ENCODE measurements at regions not wholly inside any gene's neighbourhood (a gene's known extent, or its start where the extent isn't known, plus 50 kb on each side); places are given as distances from the start of the nearest gene placed in this dataset.

- DNase-seq = no peak
- Histone ChIP-seq H3K4me1 (ENCODE audit: control extremely low read depth in 1 of 4, control insufficient read depth in 4 of 4, insufficient read depth in 4 of 4, low read length in 3 of 4) (no peaks in the 10 kb centered on the region), H3K4me3 (ENCODE audit: control insufficient read depth in 1 of 7, extremely low read depth in 1 of 7, insufficient read depth in 4 of 7, low read depth in 2 of 7, low read length in 6 of 7) (no peak overlapping the region), H3K27ac (ENCODE audit: insufficient read depth in 1 of 2, low read depth in 1 of 2, low read length in 2 of 2, poor library complexity in 1 of 2, severe bottlenecking in 2 of 2) (no peak overlapping the region), H3K27me3 (replicated peaks in 2 of 5; ENCODE audit: control insufficient read depth in 4 of 5, insufficient read depth in 5 of 5, low read length in 4 of 5) (peaks cover 0 to 8% (median 3%) of the 10 kb centered on the region in 5 experiments), H3K36me3 (ENCODE audit: control insufficient read depth in 4 of 4, insufficient read depth in 4 of 4, low read length in 3 of 4) (no peaks in the 10 kb centered on the region), H3K9me3 (ENCODE audit: control extremely low read depth in 1 of 5, control insufficient read depth in 4 of 5, insufficient read depth in 2 of 5, low read depth in 1 of 5, low read length in 4 of 5) (peaks cover 0 to 3% (median 0%) of the 10 kb centered on the region in 5 experiments)
- CTCF ChIA-PET = interaction anchor here (1.3 kb wide), 1 partner anchor 11 kb away, joined by 3 read pairs; no protein-coding TSS in a partner anchor
- 98% methylated on average over 3 of the region's 6 CpGs for WGBS (ENCODE audit: insufficient coverage)
- POLR2A ChIA-PET = no interaction called here
These were observed 92.0 kb upstream of the SIM2 start for GRCh38 chr21:36606983-36607325.

- Histone ChIP-seq H3K4me3 (ENCODE audit: control insufficient read depth in 1 of 7, extremely low read depth in 1 of 7, insufficient read depth in 4 of 7, low read depth in 2 of 7, low read length in 6 of 7) (no peak overlapping the region), H3K27me3 (replicated peaks in 2 of 5; ENCODE audit: control insufficient read depth in 4 of 5, insufficient read depth in 5 of 5, low read length in 4 of 5) (peaks cover 0 to 16% (median 3%) of the 10 kb centered on the region in 5 experiments), H3K27ac (ENCODE audit: insufficient read depth in 1 of 2, low read depth in 1 of 2, low read length in 2 of 2, poor library complexity in 1 of 2, severe bottlenecking in 2 of 2) (no peak overlapping the region), H3K9me3 (ENCODE audit: control extremely low read depth in 1 of 5, control insufficient read depth in 4 of 5, insufficient read depth in 2 of 5, low read depth in 1 of 5, low read length in 4 of 5) (peaks cover 0 to 3% (median 0%) of the 10 kb centered on the region in 5 experiments), H3K36me3 (ENCODE audit: control insufficient read depth in 4 of 4, insufficient read depth in 4 of 4, low read length in 3 of 4) (no peaks in the 10 kb centered on the region), H3K4me1 (ENCODE audit: control extremely low read depth in 1 of 4, control insufficient read depth in 4 of 4, insufficient read depth in 4 of 4, low read length in 3 of 4) (no peaks in the 10 kb centered on the region)
- CTCF ChIA-PET = interaction anchor here (1.4 kb wide), 1 partner anchor 22 kb away, joined by 6 read pairs; no protein-coding TSS in a partner anchor
- POLR2A ChIA-PET = no interaction called here
- no peak for DNase-seq
- 82% methylated on average over 3 of the region's 8 CpGs for WGBS (ENCODE audit: insufficient coverage)
These were observed 90.6 kb upstream of the SIM2 start for GRCh38 chr21:36608041-36608896.

DNA sequence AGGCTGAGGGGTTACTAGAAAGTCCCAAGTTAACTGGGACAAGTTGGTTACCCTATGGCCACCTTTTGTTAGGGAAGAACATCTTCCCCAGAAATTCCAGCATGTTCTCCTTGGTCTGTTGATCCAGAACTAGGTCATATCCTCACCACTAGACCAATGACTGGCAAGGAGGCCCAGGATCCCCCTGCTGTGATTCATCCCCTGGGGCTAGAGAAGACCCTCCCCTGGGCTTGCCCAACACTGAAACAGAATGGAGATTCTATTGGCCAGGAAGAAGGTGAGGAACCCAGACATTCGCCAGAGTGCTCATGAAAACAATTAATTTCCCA lies 90.1 kb upstream of the SIM2 start:
- Histone ChIP-seq H3K27ac (ENCODE audit: insufficient read depth in 1 of 2, low read depth in 1 of 2, low read length in 2 of 2, poor library complexity in 1 of 2, severe bottlenecking in 2 of 2) (no peak overlapping the region), H3K4me3 (ENCODE audit: control insufficient read depth in 1 of 7, extremely low read depth in 1 of 7, insufficient read depth in 4 of 7, low read depth in 2 of 7, low read length in 6 of 7) (no peak overlapping the region), H3K36me3 (ENCODE audit: control insufficient read depth in 4 of 4, insufficient read depth in 4 of 4, low read length in 3 of 4) (no peaks in the 10 kb centered on the region), H3K27me3 (replicated peaks in 2 of 5; ENCODE audit: control insufficient read depth in 4 of 5, insufficient read depth in 5 of 5, low read length in 4 of 5) (peaks cover 0 to 16% (median 3%) of the 10 kb centered on the region in 5 experiments), H3K9me3 (ENCODE audit: control extremely low read depth in 1 of 5, control insufficient read depth in 4 of 5, insufficient read depth in 2 of 5, low read depth in 1 of 5, low read length in 4 of 5) (peaks cover 0 to 3% (median 0%) of the 10 kb centered on the region in 5 experiments), H3K4me1 (ENCODE audit: control extremely low read depth in 1 of 4, control insufficient read depth in 4 of 4, insufficient read depth in 4 of 4, low read length in 3 of 4) (no peaks in the 10 kb centered on the region)
- CTCF ChIA-PET = interaction anchor here (1.4 kb wide), 1 partner anchor 22 kb away, joined by 6 read pairs; no protein-coding TSS in a partner anchor
- WGBS (ENCODE audit: insufficient coverage) = no CpG with 5 or more reads among the region's 1 CpG
- POLR2A ChIA-PET = no interaction called here
- DNase-seq = no peak

DNA sequence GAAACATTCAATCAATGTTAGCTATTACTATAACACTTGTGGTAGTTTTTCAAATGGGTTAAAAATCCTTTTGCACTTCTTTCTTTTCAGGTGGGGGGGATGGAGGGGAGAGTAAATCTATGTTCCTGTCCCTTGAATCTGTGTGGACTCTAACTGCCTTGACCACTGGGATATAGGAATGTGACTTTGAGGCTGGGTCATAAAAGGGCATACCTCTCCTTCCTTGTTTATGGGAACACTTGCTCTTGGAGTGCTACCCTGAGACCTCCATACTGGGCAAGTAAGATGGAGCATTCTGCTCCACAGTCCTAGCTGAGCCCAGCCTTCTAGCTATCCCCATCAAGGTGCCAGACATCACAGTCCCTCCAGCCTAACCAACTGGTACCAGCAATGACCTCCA lies 89.3 kb upstream of the SIM2 start:
- POLR2A ChIA-PET = interaction anchor here (0.6 kb wide), 1 partner anchor 303 kb away, joined by 3 read pairs; no protein-coding TSS in a partner anchor

GRCh38 chr21:36610201-36610600 lies 88.7 kb upstream of the SIM2 start:
- DNase-seq = no peak
- Histone ChIP-seq H3K36me3 (ENCODE audit: control insufficient read depth in 4 of 4, insufficient read depth in 4 of 4, low read length in 3 of 4) (no peaks in the 10 kb centered on the region), H3K27ac (ENCODE audit: insufficient read depth in 1 of 2, low read depth in 1 of 2, low read length in 2 of 2, poor library complexity in 1 of 2, severe bottlenecking in 2 of 2) (no peak overlapping the region), H3K27me3 (replicated peaks in 2 of 5; ENCODE audit: control insufficient read depth in 4 of 5, insufficient read depth in 5 of 5, low read length in 4 of 5) (peaks cover 0 to 15% (median 3%) of the 10 kb centered on the region in 5 experiments), H3K4me1 (ENCODE audit: control extremely low read depth in 1 of 4, control insufficient read depth in 4 of 4, insufficient read depth in 4 of 4, low read length in 3 of 4) (no peaks in the 10 kb centered on the region), H3K4me3 (ENCODE audit: control insufficient read depth in 1 of 7, extremely low read depth in 1 of 7, insufficient read depth in 4 of 7, low read depth in 2 of 7, low read length in 6 of 7) (no peak overlapping the region), H3K9me3 (ENCODE audit: control extremely low read depth in 1 of 5, control insufficient read depth in 4 of 5, insufficient read depth in 2 of 5, low read depth in 1 of 5, low read length in 4 of 5) (peaks cover 0 to 12% (median 0%) of the 10 kb centered on the region in 5 experiments)
- WGBS (ENCODE audit: insufficient coverage) = 100% methylated on average over 1 of the region's 1 CpG
- ChIA-PET POLR2A (no interaction called here), CTCF (interaction anchor here (0.9 kb wide), 2 partner anchors 20 to 100 kb away, joined by 3 read pairs; no protein-coding TSS in a partner anchor)

More for the DNA sequence above, 89.3 kb upstream of the SIM2 start:
- CTCF ChIA-PET = interaction anchor here (0.6 kb wide), 1 partner anchor 176 kb away, joined by 3 read pairs; no protein-coding TSS in a partner anchor
- H3K36me3 ChIP-seq (ENCODE audit: control insufficient read depth in 4 of 4, insufficient read depth in 4 of 4, low read length in 3 of 4) = no peaks in the 10 kb centered on the region
- peaks cover 0 to 7% (median 0%) of the 10 kb centered on the region in 5 experiments for H3K9me3 ChIP-seq (ENCODE audit: control extremely low read depth in 1 of 5, control insufficient read depth in 4 of 5, insufficient read depth in 2 of 5, low read depth in 1 of 5, low read length in 4 of 5)
- peaks cover 0 to 14% (median 3%) of the 10 kb centered on the region in 5 experiments for H3K27me3 ChIP-seq (replicated peaks in 2 of 5; ENCODE audit: control insufficient read depth in 4 of 5, insufficient read depth in 5 of 5, low read length in 4 of 5)
- no peaks in the 10 kb centered on the region for H3K4me1 ChIP-seq (ENCODE audit: control extremely low read depth in 1 of 4, control insufficient read depth in 4 of 4, insufficient read depth in 4 of 4, low read length in 3 of 4)
- no peak for DNase-seq
- H3K27ac ChIP-seq (ENCODE audit: insufficient read depth in 1 of 2, low read depth in 1 of 2, low read length in 2 of 2, poor library complexity in 1 of 2, severe bottlenecking in 2 of 2) = no peak overlapping the region
- no peak overlapping the region for H3K4me3 ChIP-seq (ENCODE audit: control insufficient read depth in 1 of 7, extremely low read depth in 1 of 7, insufficient read depth in 4 of 7, low read depth in 2 of 7, low read length in 6 of 7)

DNA sequence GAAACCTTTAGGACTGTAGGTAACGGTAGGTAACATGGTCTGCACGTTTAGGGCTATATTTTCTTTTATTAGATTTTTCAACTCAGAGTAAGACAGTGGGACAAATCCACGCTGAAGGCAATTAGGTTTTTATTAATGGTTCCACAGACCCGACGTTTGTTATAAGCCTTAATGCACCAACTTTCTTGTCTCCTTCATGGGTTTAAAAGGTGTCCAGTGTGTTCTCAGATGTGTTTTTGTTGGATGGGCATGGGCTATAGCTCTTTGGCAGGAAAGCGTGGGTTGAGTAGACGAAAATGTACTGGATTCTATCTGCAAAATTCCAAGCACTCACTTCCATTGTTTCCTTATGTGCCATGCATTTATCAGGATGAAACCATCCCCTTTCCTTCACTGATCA lies 88.0 kb upstream of the SIM2 start:
- CTCF ChIA-PET = interaction anchor here (0.9 kb wide), 2 partner anchors 19 to 101 kb away, joined by 3 read pairs; no protein-coding TSS in a partner anchor
- 100% methylated on average over 5 of the region's 7 CpGs for WGBS (ENCODE audit: insufficient coverage)

DNA sequence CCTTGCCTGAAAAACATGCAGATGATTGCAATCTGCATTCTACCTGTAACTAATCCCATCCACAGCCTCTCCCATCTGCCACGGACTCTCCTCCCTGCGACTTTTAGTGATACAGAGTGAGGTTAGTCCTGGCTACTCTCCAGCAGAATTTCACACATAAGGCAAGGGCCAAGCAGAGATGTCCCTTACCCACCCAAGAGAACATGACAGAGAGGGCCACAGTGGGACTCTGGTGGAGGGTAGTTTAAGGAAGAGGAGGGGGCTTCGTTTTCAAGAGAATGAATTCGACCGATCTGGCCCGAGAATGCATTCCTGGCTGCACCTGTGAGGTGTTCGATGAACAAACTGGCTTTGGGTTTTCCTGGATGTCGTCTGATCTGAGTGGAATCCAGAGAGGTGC lies 87.5 kb upstream of the SIM2 start:
- H3K9me3 ChIP-seq (ENCODE audit: control extremely low read depth in 1 of 5, control insufficient read depth in 4 of 5, insufficient read depth in 2 of 5, low read depth in 1 of 5, low read length in 4 of 5) = peaks cover 0 to 20% (median 0%) of the 10 kb centered on the region in 5 experiments
- WGBS (ENCODE audit: insufficient coverage) = 97% methylated on average over 8 of the region's 8 CpGs
- POLR2A ChIA-PET = no interaction called here
- DNase-seq = no peak
- no peak overlapping the region for H3K4me3 ChIP-seq (ENCODE audit: control insufficient read depth in 1 of 7, extremely low read depth in 1 of 7, insufficient read depth in 4 of 7, low read depth in 2 of 7, low read length in 6 of 7)
- no peak overlapping the region for H3K27ac ChIP-seq (ENCODE audit: insufficient read depth in 1 of 2, low read depth in 1 of 2, low read length in 2 of 2, poor library complexity in 1 of 2, severe bottlenecking in 2 of 2)
- CTCF ChIA-PET = no interaction called here
- H3K27me3 ChIP-seq (replicated peaks in 2 of 5; ENCODE audit: control insufficient read depth in 4 of 5, insufficient read depth in 5 of 5, low read length in 4 of 5) = peaks cover 0 to 15% (median 3%) of the 10 kb centered on the region in 5 experiments
- H3K36me3 ChIP-seq (ENCODE audit: control insufficient read depth in 4 of 4, insufficient read depth in 4 of 4, low read length in 3 of 4) = no peaks in the 10 kb centered on the region
- no peaks in the 10 kb centered on the region for H3K4me1 ChIP-seq (ENCODE audit: control extremely low read depth in 1 of 4, control insufficient read depth in 4 of 4, insufficient read depth in 4 of 4, low read length in 3 of 4)

More for the DNA sequence above, 88.0 kb upstream of the SIM2 start:
- POLR2A ChIA-PET = no interaction called here
- Histone ChIP-seq H3K27ac (ENCODE audit: insufficient read depth in 1 of 2, low read depth in 1 of 2, low read length in 2 of 2, poor library complexity in 1 of 2, severe bottlenecking in 2 of 2) (no peak overlapping the region), H3K4me3 (ENCODE audit: control insufficient read depth in 1 of 7, extremely low read depth in 1 of 7, insufficient read depth in 4 of 7, low read depth in 2 of 7, low read length in 6 of 7) (no peak overlapping the region), H3K36me3 (ENCODE audit: control insufficient read depth in 4 of 4, insufficient read depth in 4 of 4, low read length in 3 of 4) (no peaks in the 10 kb centered on the region), H3K9me3 (ENCODE audit: control extremely low read depth in 1 of 5, control insufficient read depth in 4 of 5, insufficient read depth in 2 of 5, low read depth in 1 of 5, low read length in 4 of 5) (peaks cover 0 to 15% (median 0%) of the 10 kb centered on the region in 5 experiments), H3K4me1 (ENCODE audit: control extremely low read depth in 1 of 4, control insufficient read depth in 4 of 4, insufficient read depth in 4 of 4, low read length in 3 of 4) (no peaks in the 10 kb centered on the region), H3K27me3 (replicated peaks in 2 of 5; ENCODE audit: control insufficient read depth in 4 of 5, insufficient read depth in 5 of 5, low read length in 4 of 5) (peaks cover 0 to 15% (median 3%) of the 10 kb centered on the region in 5 experiments)
- DNase-seq = no peak
